HEK293T (cell line): ENCODE measurements at regions not wholly inside any gene's neighbourhood (a gene's known extent, or its start where the extent isn't known, plus 50 kb on each side); places are given as distances from the start of the nearest gene placed in this dataset.
"Not testable (repeated sequence)": the region's sequence is repeated elsewhere in the genome, so short reads cannot be mapped to it uniquely, and the experiment has no call there.

Source experiments
- CTCF ChIA-PET: fragments of 350-600 bp; formaldehyde crosslinking; extraction: SDS; loops from one replicate; lab custom pipeline; 2021; ENCODE audit warnings: antibody characterized with exemption, inconsistent platforms; lab: Yijun Ruan, JAX
- POLR2A ChIA-PET: fragments of 350-600 bp; formaldehyde crosslinking; extraction: SDS; loops from one replicate; lab custom pipeline; 2020; ENCODE audit warnings: antibody characterized with exemption, inconsistent platforms; lab: Yijun Ruan, JAX
- DNase-seq: peaks from one replicate; pipeline ENCODE4 v3.0.0; 2012; ENCODE audit warnings: mixed read lengths; ENCODE audit errors: extremely low spot score
- ARNT ChIP-seq: fragments of 450-650 bp; IDR thresholded peaks from 2 replicates; pipeline ENCODE4 v1.6.1; 2017; ENCODE audit warnings: mild to moderate bottlenecking
- CTBP1 ChIP-seq: fragments of 450-650 bp; IDR thresholded peaks from 2 replicates; pipeline ENCODE4 v1.6.1; 2016; ENCODE audit warnings: borderline replicate concordance
- ELF4 ChIP-seq: fragments of 450-650 bp; IDR thresholded peaks from 2 replicates; pipeline ENCODE4 v1.6.1; 2017; ENCODE audit warnings: antibody characterized with exemption
- FOXA1 ChIP-seq: fragments of 450-650 bp; IDR thresholded peaks from 2 replicates; pipeline ENCODE4 v1.6.1; 2016; ENCODE audit warnings: mild to moderate bottlenecking
- FOXK2 ChIP-seq: fragments of 450-650 bp; IDR thresholded peaks from 2 replicates; pipeline ENCODE4 v1.6.1; 2016; ENCODE audit warnings: mild to moderate bottlenecking
- HDGF ChIP-seq: fragments of 450-650 bp; IDR thresholded peaks from 2 replicates; pipeline ENCODE4 v1.6.1; 2017; ENCODE audit warnings: antibody characterized with exemption, borderline replicate concordance
- L3MBTL2 ChIP-seq: fragments of 450-650 bp; conservative IDR thresholded peaks from 2 replicates; pipeline ENCODE4 v1.6.1; 2016; ENCODE audit warnings: mild to moderate bottlenecking
- LEF1 ChIP-seq: fragments of 450-650 bp; IDR thresholded peaks from 2 replicates; pipeline ENCODE4 v1.6.1; 2017; ENCODE audit warnings: mild to moderate bottlenecking, borderline replicate concordance
- NFRKB ChIP-seq: fragments of 450-650 bp; IDR thresholded peaks from 2 replicates; pipeline ENCODE4 v1.6.1; 2016; ENCODE audit warnings: mild to moderate bottlenecking, moderate library complexity
- PKNOX1 ChIP-seq: fragments of 450-650 bp; IDR thresholded peaks from 2 replicates; pipeline ENCODE4 v1.6.1; 2016
- SP1 ChIP-seq: fragments of 450-650 bp; IDR thresholded peaks from 2 replicates; pipeline ENCODE4 v1.6.1; 2017
- SUZ12 ChIP-seq: fragments of 450-650 bp; IDR thresholded peaks from 2 replicates; pipeline ENCODE4 v1.6.1; 2016; ENCODE audit warnings: mild to moderate bottlenecking
- TARDBP ChIP-seq: fragments of 450-650 bp; IDR thresholded peaks from 2 replicates; pipeline ENCODE4 v1.6.1; 2016

GRCh38 chr1:66480162-66480561 lies 53.8 kb upstream of the SGIP1 start:
- no peak for TF ChIP-seq PKNOX1
- TF ChIP-seq TARDBP, result no peak
- no peak for TF ChIP-seq NFRKB
- no peak for TF ChIP-seq ELF4
- no peak for TF ChIP-seq SP1
- TF ChIP-seq FOXK2, result no peak
- no peak for TF ChIP-seq SUZ12
- no peak for TF ChIP-seq ARNT
- TF ChIP-seq FOXA1, result no peak
- no peak for TF ChIP-seq LEF1
- no peak for TF ChIP-seq CTBP1
- TF ChIP-seq L3MBTL2, result no peak
- no peak for TF ChIP-seq HDGF
- no peak for DNase-seq
- ChIA-PET POLR2A (no interaction called here), CTCF (no interaction called here)

- DNase-seq, CTCF ChIA-PET, POLR2A ChIA-PET: not testable (repeated sequence)
These were observed 52.7 kb upstream of the SGIP1 start for GRCh38 chr1:66481215-66481614.
